NOMO-1 (cell line): ENCODE measurements at regions not wholly inside any gene's neighbourhood (a gene's known extent, or its start where the extent isn't known, plus 50 kb on each side); places are given as distances from the start of the nearest gene placed in this dataset.

Experiments used
- DNase-seq, 2 experiments: peaks; one replicate each; lab custom pipeline; 2025; ENCODE audit not compliant: unreplicated experiment in 2 of 2; lab: John Stamatoyannopoulos, UW

- no peak for DNase-seq
These were observed 612.8 kb downstream of the ZPLD1 start for GRCh38 chr3:103047640-103048039.

- DNase-seq = peak; percentile 36 to 61
These were observed 613.4 kb downstream of the ZPLD1 start for GRCh38 chr3:103048068-103048722.

- DNase-seq = peak; percentile 2 to 38
These were observed 617.5 kb downstream of the ZPLD1 start for GRCh38 chr3:103052236-103052830.

GRCh38 chr3:103055021-103055520 lies 620.3 kb downstream of the ZPLD1 start:
- no peak for DNase-seq

GRCh38 chr3:103056542-103056941 lies 621.7 kb downstream of the ZPLD1 start:
- DNase-seq = no peak

GRCh38 chr3:103057003-103057402 lies 622.2 kb downstream of the ZPLD1 start:
- no peak for DNase-seq

- DNase-seq = no peak
These were observed 622.7 kb downstream of the ZPLD1 start for GRCh38 chr3:103057487-103057886.

- DNase-seq = no peak
These were observed 624.6 kb downstream of the ZPLD1 start for GRCh38 chr3:103059432-103059831.

GRCh38 chr3:103060242-103060641 lies 625.4 kb downstream of the ZPLD1 start:
- no peak for DNase-seq

GRCh38 chr3:103067963-103068362 lies 633.1 kb downstream of the ZPLD1 start:
- DNase-seq = no peak

GRCh38 chr3:103075282-103075681 lies 640.5 kb downstream of the ZPLD1 start:
- DNase-seq = no peak

GRCh38 chr3:103077910-103078309 lies 643.1 kb downstream of the ZPLD1 start:
- no peak for DNase-seq

- no peak for DNase-seq
These were observed 647.7 kb downstream of the ZPLD1 start for GRCh38 chr3:103082501-103082900.

GRCh38 chr3:103083848-103084631 lies 649.2 kb downstream of the ZPLD1 start:
- no peak for DNase-seq

GRCh38 chr3:103085465-103085864 lies 650.6 kb downstream of the ZPLD1 start:
- DNase-seq = no peak

GRCh38 chr3:103089758-103090157 lies 654.9 kb downstream of the ZPLD1 start:
- DNase-seq = no peak

GRCh38 chr3:103105206-103105605 lies 670.4 kb downstream of the ZPLD1 start:
- DNase-seq = no peak

GRCh38 chr3:103112273-103112672 lies 677.5 kb downstream of the ZPLD1 start:
- DNase-seq = no peak

GRCh38 chr3:103126115-103126514 lies 691.3 kb downstream of the ZPLD1 start:
- no peak for DNase-seq

- no peak for DNase-seq
These were observed 692.3 kb downstream of the ZPLD1 start for GRCh38 chr3:103127098-103127630.

- DNase-seq = no peak
These were observed 692.9 kb downstream of the ZPLD1 start for GRCh38 chr3:103127737-103128136.
